GM12892 (cell line): ENCODE measurements at regions not wholly inside any gene's neighbourhood (a gene's known extent, or its start where the extent isn't known, plus 50 kb on each side); places are given as distances from the start of the nearest gene placed in this dataset.

Source experiments
- POLR2A ChIP-seq: IDR thresholded peaks from 2 replicates; pipeline ENCODE4 v1.6.1; 2011; ENCODE audit warnings: low read depth, low read length, control low read depth
- TAF1 ChIP-seq: IDR thresholded peaks from 2 replicates; pipeline ENCODE4 v1.6.1; 2011; ENCODE audit warnings: low read depth, mild to moderate bottlenecking, control low read depth, low read length, borderline replicate concordance

GRCh38 chr22:49405590-49405989 is 422.1 kb downstream of the BRD1 start:
- TF ChIP-seq POLR2A (no peak), TAF1 (no peak)
